SK-N-SH treated with all-trans-retinoic acid at 6 μM for 48 hours (cell line): ENCODE measurements at regions not wholly inside any gene's neighbourhood (a gene's known extent, or its start where the extent isn't known, plus 50 kb on each side); places are given as distances from the start of the nearest gene placed in this dataset.

Experiments used
- ATAC-seq: fragments of 200-7000 bp; cut with Tn5 transposase; 3 replicates; pipeline ENCODE4 v1.9.1; 2020; ENCODE audit warnings: mild to moderate bottlenecking, moderate library complexity
- ARNTL ChIP-seq: fragments of 450-650 bp; formaldehyde crosslinking; IDR thresholded peaks from 2 replicates; pipeline ENCODE4 v1.5.0; 2020; ENCODE audit warnings: low read depth, mild to moderate bottlenecking, moderate library complexity, borderline replicate concordance
- BACH2 ChIP-seq: fragments of 250-450 bp; sonication (Bioruptor Pico); IDR thresholded peaks from 2 replicates; pipeline ENCODE4 v1.9.0; 2021; ENCODE audit warnings: mild to moderate bottlenecking, borderline replicate concordance
- CSDC2 ChIP-seq: fragments of 250-450 bp; sonication (Bioruptor Pico); IDR thresholded peaks from 2 replicates; pipeline ENCODE4 v1.5.0; 2020; ENCODE audit warnings: mild to moderate bottlenecking, moderate library complexity
- ESRRG ChIP-seq: fragments of 250-450 bp; sonication (Bioruptor Pico); IDR thresholded peaks from 2 replicates; pipeline ENCODE4 v1.6.1; 2021; ENCODE audit warnings: mild to moderate bottlenecking
- GLIS3 ChIP-seq: fragments of 250-450 bp; sonication (Bioruptor Pico); IDR thresholded peaks from 2 replicates; pipeline ENCODE4 v1.5.0; 2020; ENCODE audit warnings: mild to moderate bottlenecking, moderate library complexity
- ISL1 ChIP-seq: fragments of 250-450 bp; sonication (Bioruptor Pico); IDR thresholded peaks from 2 replicates; pipeline ENCODE4 v2.1.2; 2022; ENCODE audit warnings: mild to moderate bottlenecking, moderate library complexity
- OSR1 ChIP-seq: fragments of 250-450 bp; sonication (Bioruptor Pico); IDR thresholded peaks from 2 replicates; pipeline ENCODE4 v1.8.0; 2022; ENCODE audit warnings: moderate library complexity, mild to moderate bottlenecking, inconsistent platforms
- PPARA ChIP-seq: fragments of 250-450 bp; sonication (Bioruptor Pico); IDR thresholded peaks from 2 replicates; pipeline ENCODE4 v1.5.0; 2020; ENCODE audit warnings: mild to moderate bottlenecking, borderline replicate concordance
- RARB ChIP-seq: fragments of 250-450 bp; sonication (Bioruptor Pico); IDR thresholded peaks from 2 replicates; pipeline ENCODE4 v1.8.0; 2021; ENCODE audit warnings: mild to moderate bottlenecking, moderate library complexity
- SNAI2 ChIP-seq: fragments of 250-450 bp; sonication (Bioruptor Pico); IDR thresholded peaks from 2 replicates; pipeline ENCODE4 v1.5.0; 2020; ENCODE audit warnings: mild to moderate bottlenecking, moderate library complexity
- TCF4 ChIP-seq: fragments of 250-450 bp; sonication (Bioruptor Pico); IDR thresholded peaks from 2 replicates; pipeline ENCODE4 v1.8.0; 2021; ENCODE audit warnings: mild to moderate bottlenecking, moderate library complexity, borderline replicate concordance
- TOX ChIP-seq: fragments of 250-450 bp; sonication (Bioruptor Pico); IDR thresholded peaks from 2 replicates; pipeline ENCODE4 v1.8.0; 2021; ENCODE audit warnings: mild to moderate bottlenecking, moderate library complexity, borderline replicate concordance
- ZC3H10 ChIP-seq: fragments of 250-450 bp; sonication (Bioruptor Pico); IDR thresholded peaks from 2 replicates; pipeline ENCODE4 v1.5.1; 2021; ENCODE audit warnings: mild to moderate bottlenecking, moderate library complexity
- ZFP3 ChIP-seq: fragments of 250-450 bp; sonication (Bioruptor Pico); IDR thresholded peaks from 2 replicates; pipeline ENCODE4 v1.5.0; 2020; ENCODE audit warnings: mild to moderate bottlenecking, moderate library complexity
- ZFP30 ChIP-seq: fragments of 450-650 bp; formaldehyde crosslinking; IDR thresholded peaks from 2 replicates; pipeline ENCODE4 v1.5.0; 2022; ENCODE audit warnings: mild to moderate bottlenecking, moderate library complexity
- ZNF565 ChIP-seq: fragments of 450-650 bp; formaldehyde crosslinking; conservative IDR thresholded peaks from 2 replicates; pipeline ENCODE4 v1.5.0; 2020; ENCODE audit warnings: low read depth, mild to moderate bottlenecking, moderate library complexity
- ZNF70 ChIP-seq: fragments of 450-650 bp; formaldehyde crosslinking; IDR thresholded peaks from 2 replicates; pipeline ENCODE4 v1.5.0; 2020; ENCODE audit warnings: mild to moderate bottlenecking, moderate library complexity
- ZNF8 ChIP-seq: fragments of 450-650 bp; formaldehyde crosslinking; IDR thresholded peaks from 2 replicates; pipeline ENCODE4 v1.5.0; 2020; ENCODE audit warnings: mild to moderate bottlenecking, moderate library complexity
- TF ChIP-seq, protein P1 (sequence below): fragments of 250-450 bp; sonication (Bioruptor Pico); IDR thresholded peaks from 2 replicates; pipeline ENCODE4 v1.5.1; 2020; ENCODE audit warnings: low read depth, mild to moderate bottlenecking, moderate library complexity
- TF ChIP-seq, protein P2 (sequence below): fragments of 250-450 bp; sonication (Bioruptor Pico); IDR thresholded peaks from 2 replicates; pipeline ENCODE4 v1.5.1; 2021; ENCODE audit warnings: mild to moderate bottlenecking, moderate library complexity
- TF ChIP-seq, protein P3 (sequence below): fragments of 250-450 bp; sonication (Bioruptor Pico); IDR thresholded peaks from 2 replicates; pipeline ENCODE4 v1.8.0; 2021; ENCODE audit warnings: low read depth, mild to moderate bottlenecking, moderate library complexity, borderline replicate concordance
- TF ChIP-seq, protein P4 (sequence below): fragments of 250-450 bp; sonication (Bioruptor Pico); IDR thresholded peaks from 2 replicates; pipeline ENCODE4 v1.8.0; 2020; ENCODE audit warnings: mild to moderate bottlenecking, moderate library complexity, borderline replicate concordance
- TF ChIP-seq, protein P5 (sequence below): fragments of 250-450 bp; sonication (Bioruptor Pico); IDR thresholded peaks from 2 replicates; pipeline ENCODE4 v1.5.0; 2020; ENCODE audit warnings: mild to moderate bottlenecking, moderate library complexity

DNA sequence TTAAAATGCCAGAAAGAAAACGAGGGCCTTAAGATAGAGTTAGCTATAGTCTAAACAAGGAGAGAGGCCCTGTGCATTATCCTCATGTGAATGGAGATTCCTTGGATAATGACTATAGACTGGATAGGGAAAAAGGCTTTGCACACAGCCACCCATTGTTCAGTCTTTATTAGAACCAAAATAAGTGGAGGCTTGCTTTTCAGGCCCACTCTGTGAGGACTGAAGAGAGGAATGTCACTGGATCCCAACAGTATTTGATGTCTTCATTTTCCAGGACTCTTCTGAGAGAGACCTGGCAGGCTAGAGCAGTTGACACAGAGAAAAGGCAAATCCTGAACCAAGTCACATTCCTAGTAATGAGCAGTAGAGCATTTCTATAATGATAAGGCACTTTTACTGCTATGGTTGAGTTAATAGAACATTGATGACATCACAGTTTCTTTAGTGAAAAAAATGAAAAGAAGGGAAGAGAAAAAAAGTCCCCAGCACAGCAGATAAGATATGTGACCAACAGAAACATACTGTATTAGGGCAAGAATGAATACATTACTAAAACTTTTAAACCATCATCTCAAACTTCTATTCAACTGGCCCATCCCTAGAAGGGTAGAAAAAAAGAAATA lies 315.1 kb downstream of the EPHA7 start:
- TF ChIP-seq, protein P1, sequence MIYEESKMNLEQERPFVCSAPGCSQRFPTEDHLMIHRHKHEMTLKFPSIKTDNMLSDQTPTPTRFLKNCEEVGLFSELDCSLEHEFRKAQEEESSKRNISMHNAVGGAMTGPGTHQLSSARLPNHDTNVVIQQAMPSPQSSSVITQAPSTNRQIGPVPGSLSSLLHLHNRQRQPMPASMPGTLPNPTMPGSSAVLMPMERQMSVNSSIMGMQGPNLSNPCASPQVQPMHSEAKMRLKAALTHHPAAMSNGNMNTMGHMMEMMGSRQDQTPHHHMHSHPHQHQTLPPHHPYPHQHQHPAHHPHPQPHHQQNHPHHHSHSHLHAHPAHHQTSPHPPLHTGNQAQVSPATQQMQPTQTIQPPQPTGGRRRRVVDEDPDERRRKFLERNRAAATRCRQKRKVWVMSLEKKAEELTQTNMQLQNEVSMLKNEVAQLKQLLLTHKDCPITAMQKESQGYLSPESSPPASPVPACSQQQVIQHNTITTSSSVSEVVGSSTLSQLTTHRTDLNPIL (CRISPR knock-in tag) = no peak
- TF ChIP-seq ZNF8 (CRISPR knock-in tag) = no peak
- ATAC-seq = no peak

DNA sequence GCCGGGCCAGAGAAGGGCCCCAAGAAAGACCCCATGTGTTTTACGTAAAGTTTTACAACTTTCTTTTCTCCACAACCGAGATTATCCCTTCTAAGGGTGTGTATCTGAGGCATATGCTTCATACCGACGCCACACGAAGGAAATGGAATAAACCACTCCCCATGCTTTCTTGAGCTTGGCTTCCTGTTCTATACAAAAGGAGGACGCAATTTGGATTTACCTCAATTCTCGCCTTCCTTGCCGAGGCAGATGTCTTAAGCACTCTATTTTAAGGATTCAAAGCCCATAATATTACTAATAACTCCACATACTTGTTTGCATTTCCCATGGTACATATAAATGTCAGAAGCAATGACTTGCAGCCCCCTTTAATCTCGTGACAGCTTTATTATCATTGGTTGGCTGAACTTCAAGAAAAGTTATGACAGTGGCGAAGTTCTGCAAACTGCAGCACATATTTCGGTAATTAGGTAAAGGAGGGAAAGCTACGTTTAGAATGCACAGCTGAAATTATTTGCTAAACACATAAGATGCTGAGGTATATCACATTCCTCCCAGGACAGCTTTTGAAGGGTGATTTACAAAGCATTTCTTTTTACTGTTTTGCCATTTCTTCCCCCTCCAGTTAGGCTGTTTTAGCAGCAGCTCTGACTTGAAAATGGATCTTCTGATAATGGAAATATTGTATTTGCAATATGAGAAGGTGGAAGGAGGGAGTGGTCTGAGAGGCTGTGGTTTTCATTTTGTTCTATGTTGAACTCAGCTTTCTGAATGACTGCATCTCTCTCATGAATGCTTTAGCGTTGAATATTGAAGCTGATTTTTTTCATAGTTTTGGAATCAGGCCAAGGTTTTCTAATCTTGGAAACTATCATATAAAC lies 330.5 kb downstream of the EPHA7 start:
- no peak for TF ChIP-seq BACH2 (CRISPR knock-in tag)
- TF ChIP-seq OSR1 (CRISPR knock-in tag) = no peak
- TF ChIP-seq, protein P2, sequence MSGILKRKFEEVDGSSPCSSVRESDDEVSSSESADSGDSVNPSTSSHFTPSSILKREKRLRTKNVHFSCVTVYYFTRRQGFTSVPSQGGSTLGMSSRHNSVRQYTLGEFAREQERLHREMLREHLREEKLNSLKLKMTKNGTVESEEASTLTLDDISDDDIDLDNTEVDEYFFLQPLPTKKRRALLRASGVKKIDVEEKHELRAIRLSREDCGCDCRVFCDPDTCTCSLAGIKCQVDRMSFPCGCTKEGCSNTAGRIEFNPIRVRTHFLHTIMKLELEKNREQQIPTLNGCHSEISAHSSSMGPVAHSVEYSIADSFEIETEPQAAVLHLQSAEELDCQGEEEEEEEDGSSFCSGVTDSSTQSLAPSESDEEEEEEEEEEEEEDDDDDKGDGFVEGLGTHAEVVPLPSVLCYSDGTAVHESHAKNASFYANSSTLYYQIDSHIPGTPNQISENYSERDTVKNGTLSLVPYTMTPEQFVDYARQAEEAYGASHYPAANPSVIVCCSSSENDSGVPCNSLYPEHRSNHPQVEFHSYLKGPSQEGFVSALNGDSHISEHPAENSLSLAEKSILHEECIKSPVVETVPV (CRISPR knock-in tag) = no peak
- no peak for TF ChIP-seq ZNF70 (CRISPR knock-in tag)
- no peak for TF ChIP-seq TCF4 (CRISPR knock-in tag)
- TF ChIP-seq SNAI2 (CRISPR knock-in tag) = no peak
- no peak for TF ChIP-seq RARB (CRISPR knock-in tag)
- no peak for TF ChIP-seq ZFP3 (CRISPR knock-in tag)
- TF ChIP-seq ZFP30 = no peak
- TF ChIP-seq ARNTL (CRISPR knock-in tag) = no peak
- TF ChIP-seq TOX (CRISPR knock-in tag) = no peak
- no peak for TF ChIP-seq GLIS3 (CRISPR knock-in tag)
- TF ChIP-seq, protein P3, sequence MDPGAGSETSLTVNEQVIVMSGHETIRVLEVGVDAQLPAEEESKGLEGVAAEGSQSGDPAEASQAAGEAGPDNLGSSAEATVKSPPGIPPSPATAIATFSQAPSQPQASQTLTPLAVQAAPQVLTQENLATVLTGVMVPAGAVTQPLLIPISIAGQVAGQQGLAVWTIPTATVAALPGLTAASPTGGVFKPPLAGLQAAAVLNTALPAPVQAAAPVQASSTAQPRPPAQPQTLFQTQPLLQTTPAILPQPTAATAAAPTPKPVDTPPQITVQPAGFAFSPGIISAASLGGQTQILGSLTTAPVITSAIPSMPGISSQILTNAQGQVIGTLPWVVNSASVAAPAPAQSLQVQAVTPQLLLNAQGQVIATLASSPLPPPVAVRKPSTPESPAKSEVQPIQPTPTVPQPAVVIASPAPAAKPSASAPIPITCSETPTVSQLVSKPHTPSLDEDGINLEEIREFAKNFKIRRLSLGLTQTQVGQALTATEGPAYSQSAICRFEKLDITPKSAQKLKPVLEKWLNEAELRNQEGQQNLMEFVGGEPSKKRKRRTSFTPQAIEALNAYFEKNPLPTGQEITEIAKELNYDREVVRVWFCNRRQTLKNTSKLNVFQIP (CRISPR knock-in tag) = no peak
- TF ChIP-seq ZNF565 (CRISPR knock-in tag) = no peak
- ATAC-seq = no peak

DNA sequence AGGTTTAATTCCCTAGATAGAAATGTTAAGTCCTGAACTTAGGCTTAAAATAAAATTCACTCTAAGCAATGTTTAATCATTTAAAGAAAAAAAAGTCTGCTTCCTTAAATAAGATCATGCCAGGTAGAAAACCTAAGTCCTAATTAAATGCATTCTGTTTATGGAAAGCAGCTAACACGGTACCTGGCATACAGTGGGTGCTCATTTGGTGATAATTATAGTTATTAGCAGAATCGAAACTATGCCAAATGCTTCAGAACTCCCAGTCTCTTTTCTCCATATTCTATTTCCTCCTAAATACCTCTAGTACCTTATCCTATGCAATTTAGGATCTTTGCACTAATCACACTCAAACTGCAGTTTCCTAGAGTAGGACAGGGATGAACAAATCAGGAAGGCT lies 331.8 kb downstream of the EPHA7 start:
- ATAC-seq = no peak
- TF ChIP-seq RARB (CRISPR knock-in tag) (no peak), ZNF8 (CRISPR knock-in tag) (no peak), SNAI2 (CRISPR knock-in tag) (no peak), OSR1 (CRISPR knock-in tag) (no peak), GLIS3 (CRISPR knock-in tag) (no peak), CSDC2 (CRISPR knock-in tag) (no peak), ZNF565 (CRISPR knock-in tag) (no peak), ISL1 (CRISPR knock-in tag) (no peak), ZC3H10 (CRISPR knock-in tag) (no peak), ESRRG (CRISPR knock-in tag) (no peak), TOX (CRISPR knock-in tag) (no peak), ZFP30 (no peak), ZFP3 (CRISPR knock-in tag) (no peak), PPARA (CRISPR knock-in tag) (no peak), ZNF70 (CRISPR knock-in tag) (no peak)
- TF ChIP-seq, protein P4, sequence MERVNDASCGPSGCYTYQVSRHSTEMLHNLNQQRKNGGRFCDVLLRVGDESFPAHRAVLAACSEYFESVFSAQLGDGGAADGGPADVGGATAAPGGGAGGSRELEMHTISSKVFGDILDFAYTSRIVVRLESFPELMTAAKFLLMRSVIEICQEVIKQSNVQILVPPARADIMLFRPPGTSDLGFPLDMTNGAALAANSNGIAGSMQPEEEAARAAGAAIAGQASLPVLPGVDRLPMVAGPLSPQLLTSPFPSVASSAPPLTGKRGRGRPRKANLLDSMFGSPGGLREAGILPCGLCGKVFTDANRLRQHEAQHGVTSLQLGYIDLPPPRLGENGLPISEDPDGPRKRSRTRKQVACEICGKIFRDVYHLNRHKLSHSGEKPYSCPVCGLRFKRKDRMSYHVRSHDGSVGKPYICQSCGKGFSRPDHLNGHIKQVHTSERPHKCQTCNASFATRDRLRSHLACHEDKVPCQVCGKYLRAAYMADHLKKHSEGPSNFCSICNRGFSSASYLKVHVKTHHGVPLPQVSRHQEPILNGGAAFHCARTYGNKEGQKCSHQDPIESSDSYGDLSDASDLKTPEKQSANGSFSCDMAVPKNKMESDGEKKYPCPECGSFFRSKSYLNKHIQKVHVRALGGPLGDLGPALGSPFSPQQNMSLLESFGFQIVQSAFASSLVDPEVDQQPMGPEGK = no peak
- TF ChIP-seq, protein P2 (CRISPR knock-in tag) = no peak
- TF ChIP-seq, protein P1 (CRISPR knock-in tag) = no peak
- TF ChIP-seq, protein P5, sequence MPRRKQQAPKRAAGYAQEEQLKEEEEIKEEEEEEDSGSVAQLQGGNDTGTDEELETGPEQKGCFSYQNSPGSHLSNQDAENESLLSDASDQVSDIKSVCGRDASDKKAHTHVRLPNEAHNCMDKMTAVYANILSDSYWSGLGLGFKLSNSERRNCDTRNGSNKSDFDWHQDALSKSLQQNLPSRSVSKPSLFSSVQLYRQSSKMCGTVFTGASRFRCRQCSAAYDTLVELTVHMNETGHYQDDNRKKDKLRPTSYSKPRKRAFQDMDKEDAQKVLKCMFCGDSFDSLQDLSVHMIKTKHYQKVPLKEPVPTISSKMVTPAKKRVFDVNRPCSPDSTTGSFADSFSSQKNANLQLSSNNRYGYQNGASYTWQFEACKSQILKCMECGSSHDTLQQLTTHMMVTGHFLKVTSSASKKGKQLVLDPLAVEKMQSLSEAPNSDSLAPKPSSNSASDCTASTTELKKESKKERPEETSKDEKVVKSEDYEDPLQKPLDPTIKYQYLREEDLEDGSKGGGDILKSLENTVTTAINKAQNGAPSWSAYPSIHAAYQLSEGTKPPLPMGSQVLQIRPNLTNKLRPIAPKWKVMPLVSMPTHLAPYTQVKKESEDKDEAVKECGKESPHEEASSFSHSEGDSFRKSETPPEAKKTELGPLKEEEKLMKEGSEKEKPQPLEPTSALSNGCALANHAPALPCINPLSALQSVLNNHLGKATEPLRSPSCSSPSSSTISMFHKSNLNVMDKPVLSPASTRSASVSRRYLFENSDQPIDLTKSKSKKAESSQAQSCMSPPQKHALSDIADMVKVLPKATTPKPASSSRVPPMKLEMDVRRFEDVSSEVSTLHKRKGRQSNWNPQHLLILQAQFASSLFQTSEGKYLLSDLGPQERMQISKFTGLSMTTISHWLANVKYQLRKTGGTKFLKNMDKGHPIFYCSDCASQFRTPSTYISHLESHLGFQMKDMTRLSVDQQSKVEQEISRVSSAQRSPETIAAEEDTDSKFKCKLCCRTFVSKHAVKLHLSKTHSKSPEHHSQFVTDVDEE (CRISPR knock-in tag) = no peak
- TF ChIP-seq, all 23 proteins: peak for 0
